ENCODE measurements at regions not wholly inside any gene's neighbourhood (a gene's known extent, or its start where the extent isn't known, plus 50 kb on each side); places are given as distances from the start of the nearest gene placed in this dataset.

- TF ChIP-seq EZH2 (IDR thresholded peaks at IDR 0.05; ENCODE audit: low read depth, unreplicated experiment), result no peak
- TF ChIP-seq, protein P1, sequence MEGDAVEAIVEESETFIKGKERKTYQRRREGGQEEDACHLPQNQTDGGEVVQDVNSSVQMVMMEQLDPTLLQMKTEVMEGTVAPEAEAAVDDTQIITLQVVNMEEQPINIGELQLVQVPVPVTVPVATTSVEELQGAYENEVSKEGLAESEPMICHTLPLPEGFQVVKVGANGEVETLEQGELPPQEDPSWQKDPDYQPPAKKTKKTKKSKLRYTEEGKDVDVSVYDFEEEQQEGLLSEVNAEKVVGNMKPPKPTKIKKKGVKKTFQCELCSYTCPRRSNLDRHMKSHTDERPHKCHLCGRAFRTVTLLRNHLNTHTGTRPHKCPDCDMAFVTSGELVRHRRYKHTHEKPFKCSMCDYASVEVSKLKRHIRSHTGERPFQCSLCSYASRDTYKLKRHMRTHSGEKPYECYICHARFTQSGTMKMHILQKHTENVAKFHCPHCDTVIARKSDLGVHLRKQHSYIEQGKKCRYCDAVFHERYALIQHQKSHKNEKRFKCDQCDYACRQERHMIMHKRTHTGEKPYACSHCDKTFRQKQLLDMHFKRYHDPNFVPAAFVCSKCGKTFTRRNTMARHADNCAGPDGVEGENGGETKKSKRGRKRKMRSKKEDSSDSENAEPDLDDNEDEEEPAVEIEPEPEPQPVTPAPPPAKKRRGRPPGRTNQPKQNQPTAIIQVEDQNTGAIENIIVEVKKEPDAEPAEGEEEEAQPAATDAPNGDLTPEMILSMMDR (conservative IDR thresholded peaks at IDR 0.05; ENCODE audit: low read depth in 2 of 2), result no peak
Measured at GRCh38 chr10:6964543-6964942, 384.5 kb upstream of the PRKCQ start.
